GM21786 (cell line): ENCODE measurements at regions not wholly inside any gene's neighbourhood (a gene's known extent, or its start where the extent isn't known, plus 50 kb on each side); places are given as distances from the start of the nearest gene placed in this dataset.

Experiments used
- ATAC-seq: cut with Tn5 transposase; IDR thresholded peaks from one replicate; pipeline ENCODE4 v1.9.1; 2021; ENCODE audit not compliant: unreplicated experiment

- ATAC-seq, result no peak
Observed at GRCh38 chr12:93323625-93324329, 53.9 kb upstream of the NUDT4 start.

GRCh38 chr12:93325855-93326254 is 51.9 kb upstream of the NUDT4 start:
- no peak for ATAC-seq
